Immature natural killer cell (primary cell): ENCODE measurements at regions not wholly inside any gene's neighbourhood (a gene's known extent, or its start where the extent isn't known, plus 50 kb on each side); places are given as distances from the start of the nearest gene placed in this dataset.

Experiments used
- DNase-seq, 3 donors: peaks; one replicate each; pipeline ENCODE4 v3.0.0; 2022; ENCODE audit warnings: mixed read lengths in 1 of 3
- H3K27ac Mint-ChIP-seq, 6 donors: one replicate each; pipeline ENCODE4 v1.8.0; 2020; ENCODE audit warnings: mixed read lengths in 6 of 6, mild to moderate bottlenecking in 5 of 6, inconsistent platforms in 4 of 6, moderate library complexity in 3 of 6
- H3K27me3 Mint-ChIP-seq, 3 donors: one replicate each; pipeline ENCODE4 v1.8.0; 2020 to 2021; ENCODE audit warnings: low read depth in 3 of 3, mild to moderate bottlenecking in 3 of 3, mixed read lengths in 3 of 3, moderate library complexity in 3 of 3, inconsistent platforms in 1 of 3
- H3K36me3 Mint-ChIP-seq, 3 donors: one replicate each; pipeline ENCODE4 v1.8.0; 2020; ENCODE audit warnings: mixed read lengths in 3 of 3, inconsistent platforms in 2 of 3, mild to moderate bottlenecking in 2 of 3
- H3K4me1 Mint-ChIP-seq, 2 donors: one replicate each; pipeline ENCODE4 v1.8.0; 2020; ENCODE audit warnings: inconsistent platforms in 2 of 2, mild to moderate bottlenecking in 2 of 2, mixed read lengths in 2 of 2, moderate library complexity in 1 of 2
- H3K4me3 Mint-ChIP-seq, 5 donors: one replicate each; pipeline ENCODE4 v1.8.0; 2020; ENCODE audit warnings: mild to moderate bottlenecking in 5 of 5, mixed read lengths in 5 of 5, inconsistent platforms in 3 of 5, moderate library complexity in 3 of 5
- H3K9me3 Mint-ChIP-seq, 6 donors: one replicate each; pipeline ENCODE4 v1.8.0; 2020; ENCODE audit warnings: mild to moderate bottlenecking in 6 of 6, mixed read lengths in 6 of 6, inconsistent platforms in 4 of 6, moderate library complexity in 3 of 6

DNA sequence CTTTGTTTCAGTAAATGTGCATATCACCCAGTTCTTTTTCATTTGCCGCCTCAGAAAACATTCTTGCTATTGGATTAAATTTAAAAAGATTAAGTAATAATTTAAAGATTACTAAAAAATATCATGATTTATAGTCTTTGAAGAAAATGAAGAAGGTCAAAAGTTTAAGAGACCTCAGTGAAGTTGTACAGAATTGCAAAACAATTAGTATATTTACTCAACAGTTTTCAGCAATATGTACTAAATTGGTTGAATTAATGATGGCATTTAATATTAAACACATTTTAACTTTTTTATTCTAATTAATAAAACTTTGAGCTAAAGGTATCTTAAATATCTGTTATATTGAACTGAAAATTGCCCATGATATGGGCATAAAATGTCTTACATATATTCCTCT is 49.9 kb upstream of the KLF6 start:
- Mint-ChIP-seq H3K27me3 (no peaks in the 10 kb centered on the region), H3K9me3 (peaks cover 0 to 2% (median 0%) of the 10 kb centered on the region in 6 donors), H3K36me3 (no peaks in the 10 kb centered on the region), H3K4me1 (peaks cover 12 to 16% of the 10 kb centered on the region in 2 donors), H3K4me3 (no peak overlapping the region), H3K27ac (no peak overlapping the region)
- no peak for DNase-seq
